Upper lobe of right lung (tissue), 1 donor: ENCODE measurements at regions not wholly inside any gene's neighbourhood (a gene's known extent, or its start where the extent isn't known, plus 50 kb on each side); places are given as distances from the start of the nearest gene placed in this dataset.

Experiments
- ATAC-seq: fragments of 200-7000 bp; cut with Tn5 transposase; one replicate; pipeline ENCODE4 v1.9.1; 2020; ENCODE audit warnings: mild to moderate bottlenecking, moderate library complexity
- DNase-seq: peaks from one replicate; pipeline ENCODE4 v3.0.0-alpha.2; 2020
- H3K27ac ChIP-seq: fragments of 200-600 bp; one replicate; pipeline ENCODE4 v1.8.0; 2022
- H3K27me3 ChIP-seq: fragments of 200-600 bp; one replicate; pipeline ENCODE4 v1.8.0; 2022; ENCODE audit warnings: mild to moderate bottlenecking
- H3K36me3 ChIP-seq: fragments of 200-600 bp; one replicate; pipeline ENCODE4 v1.8.0; 2022
- H3K4me1 ChIP-seq: fragments of 200-600 bp; one replicate; pipeline ENCODE4 v1.8.0; 2022
- H3K4me3 ChIP-seq: fragments of 200-600 bp; one replicate; pipeline ENCODE4 v1.8.0; 2022; ENCODE audit warnings: mild to moderate bottlenecking
- H3K9me3 ChIP-seq: fragments of 200-600 bp; one replicate; pipeline ENCODE4 v1.8.0; 2022
- intact Hi-C: fragments of 100-400 bp; cut with DNase I; formaldehyde crosslinking; loops from one replicate; pipeline ENCODE4 v1.11.0; 2022
- TF ChIP-seq, protein P1 (sequence below): fragments of 200-600 bp; IDR thresholded peaks from one replicate; pipeline ENCODE4 v1.8.0; 2022; ENCODE audit warnings: antibody characterized with exemption
- donor health status: DM: no; HTN: yes; CAD: no; lungs with severe emphysema.

- no peaks in the 10 kb centered on the region for H3K36me3 ChIP-seq
- DNase-seq = no peak
- no peaks in the 10 kb centered on the region for H3K4me1 ChIP-seq
- no peaks in the 10 kb centered on the region for H3K9me3 ChIP-seq
- H3K4me3 ChIP-seq = no peak overlapping the region
- no peak overlapping the region for H3K27ac ChIP-seq
- no peaks in the 10 kb centered on the region for H3K27me3 ChIP-seq
- TF ChIP-seq, protein P1, sequence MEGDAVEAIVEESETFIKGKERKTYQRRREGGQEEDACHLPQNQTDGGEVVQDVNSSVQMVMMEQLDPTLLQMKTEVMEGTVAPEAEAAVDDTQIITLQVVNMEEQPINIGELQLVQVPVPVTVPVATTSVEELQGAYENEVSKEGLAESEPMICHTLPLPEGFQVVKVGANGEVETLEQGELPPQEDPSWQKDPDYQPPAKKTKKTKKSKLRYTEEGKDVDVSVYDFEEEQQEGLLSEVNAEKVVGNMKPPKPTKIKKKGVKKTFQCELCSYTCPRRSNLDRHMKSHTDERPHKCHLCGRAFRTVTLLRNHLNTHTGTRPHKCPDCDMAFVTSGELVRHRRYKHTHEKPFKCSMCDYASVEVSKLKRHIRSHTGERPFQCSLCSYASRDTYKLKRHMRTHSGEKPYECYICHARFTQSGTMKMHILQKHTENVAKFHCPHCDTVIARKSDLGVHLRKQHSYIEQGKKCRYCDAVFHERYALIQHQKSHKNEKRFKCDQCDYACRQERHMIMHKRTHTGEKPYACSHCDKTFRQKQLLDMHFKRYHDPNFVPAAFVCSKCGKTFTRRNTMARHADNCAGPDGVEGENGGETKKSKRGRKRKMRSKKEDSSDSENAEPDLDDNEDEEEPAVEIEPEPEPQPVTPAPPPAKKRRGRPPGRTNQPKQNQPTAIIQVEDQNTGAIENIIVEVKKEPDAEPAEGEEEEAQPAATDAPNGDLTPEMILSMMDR = no peak
- intact Hi-C loops = no loop called here
- no peak for ATAC-seq
These were observed 569.8 kb upstream of the FZD8 start for GRCh38 chr10:36211856-36212255.

DNA sequence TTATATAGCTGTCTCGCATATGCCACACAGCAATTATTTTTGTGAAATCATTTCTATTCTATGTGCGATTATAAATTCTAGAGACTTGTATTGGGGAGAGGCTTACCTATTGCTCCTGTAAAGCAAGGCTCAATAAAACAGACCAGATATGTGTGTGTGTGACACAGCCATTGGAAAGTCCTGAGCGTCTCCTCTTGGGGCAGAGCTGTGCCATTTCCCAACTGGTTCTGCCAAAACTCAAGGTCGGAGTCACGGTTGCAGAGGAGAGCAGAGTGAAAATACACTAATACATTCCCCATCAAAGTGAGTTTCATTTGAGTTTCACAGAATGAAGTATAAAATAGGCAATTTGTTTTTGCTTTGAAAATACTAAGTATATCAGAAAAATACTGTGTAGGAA is 567.4 kb upstream of the FZD8 start:
- DNase-seq = no peak
- H3K9me3 ChIP-seq = no peaks in the 10 kb centered on the region
- no peak overlapping the region for H3K4me3 ChIP-seq
- intact Hi-C loops = no loop called here
- no peak overlapping the region for H3K27ac ChIP-seq
- TF ChIP-seq, protein P1 = no peak
- ATAC-seq = no peak
- H3K27me3 ChIP-seq = no peaks in the 10 kb centered on the region
- H3K36me3 ChIP-seq = no peaks in the 10 kb centered on the region
- no peaks in the 10 kb centered on the region for H3K4me1 ChIP-seq

DNA sequence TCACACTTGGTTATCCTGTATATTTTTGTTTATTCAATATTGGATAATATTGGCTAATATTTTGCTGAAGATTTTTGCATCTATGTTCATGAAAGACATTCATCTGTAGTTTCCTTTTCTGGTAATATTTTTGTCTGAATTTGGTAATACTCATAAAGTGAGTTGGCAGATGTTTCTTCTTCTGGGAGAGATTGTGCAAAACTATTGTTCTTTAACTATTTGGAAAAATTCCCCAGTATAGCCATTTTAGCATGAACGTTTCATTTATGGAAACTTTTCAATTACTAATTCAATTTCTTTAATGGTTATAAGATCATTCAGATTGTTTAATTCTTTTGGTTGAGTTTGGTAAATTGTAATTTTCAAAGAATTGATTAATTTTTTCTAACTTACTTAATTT is 560.8 kb upstream of the FZD8 start:
- Histone ChIP-seq H3K27ac (no peak overlapping the region), H3K9me3 (no peaks in the 10 kb centered on the region), H3K27me3 (no peaks in the 10 kb centered on the region), H3K4me3 (no peak overlapping the region), H3K36me3 (no peaks in the 10 kb centered on the region), H3K4me1 (no peaks in the 10 kb centered on the region)
- intact Hi-C loops = no loop called here
- no peak for ATAC-seq
- TF ChIP-seq, protein P1 = no peak
- DNase-seq = no peak

GRCh38 chr10:36200577-36200976 is 558.5 kb upstream of the FZD8 start:
- ATAC-seq (no peak), DNase-seq (no peak)
- H3K4me1 ChIP-seq = no peaks in the 10 kb centered on the region
- no peaks in the 10 kb centered on the region for H3K27me3 ChIP-seq
- H3K36me3 ChIP-seq = no peaks in the 10 kb centered on the region
- no peaks in the 10 kb centered on the region for H3K9me3 ChIP-seq
- intact Hi-C loops = no loop called here
- TF ChIP-seq, protein P1 = no peak
- H3K27ac ChIP-seq = no peak overlapping the region
- H3K4me3 ChIP-seq = no peak overlapping the region

DNA sequence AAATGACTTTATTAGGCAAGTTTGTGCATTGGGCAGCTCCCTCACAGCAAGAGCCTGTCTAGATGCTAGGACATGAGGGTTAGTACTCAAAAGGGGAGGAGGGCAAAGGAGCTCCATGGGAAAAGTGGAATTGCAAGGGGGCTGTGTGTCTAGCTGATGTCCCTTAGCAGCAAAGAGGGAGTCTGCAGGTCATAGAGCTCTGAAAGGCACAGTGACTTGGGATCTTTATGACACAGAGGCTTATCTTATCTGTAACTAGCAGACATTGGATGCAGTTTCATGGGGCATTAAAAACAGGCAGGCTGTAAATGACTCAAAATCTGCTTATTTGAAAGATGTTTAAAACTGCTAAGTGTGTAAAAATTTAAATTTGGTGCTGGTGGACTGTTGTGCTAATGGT is 556.2 kb upstream of the FZD8 start:
- Histone ChIP-seq H3K4me1 (no peaks in the 10 kb centered on the region), H3K27me3 (no peaks in the 10 kb centered on the region), H3K27ac (no peak overlapping the region), H3K36me3 (no peaks in the 10 kb centered on the region), H3K9me3 (no peaks in the 10 kb centered on the region), H3K4me3 (no peak overlapping the region)
- TF ChIP-seq, protein P1 = no peak
- intact Hi-C loops = no loop called here
- DNase-seq = no peak
- ATAC-seq = no peak

DNA sequence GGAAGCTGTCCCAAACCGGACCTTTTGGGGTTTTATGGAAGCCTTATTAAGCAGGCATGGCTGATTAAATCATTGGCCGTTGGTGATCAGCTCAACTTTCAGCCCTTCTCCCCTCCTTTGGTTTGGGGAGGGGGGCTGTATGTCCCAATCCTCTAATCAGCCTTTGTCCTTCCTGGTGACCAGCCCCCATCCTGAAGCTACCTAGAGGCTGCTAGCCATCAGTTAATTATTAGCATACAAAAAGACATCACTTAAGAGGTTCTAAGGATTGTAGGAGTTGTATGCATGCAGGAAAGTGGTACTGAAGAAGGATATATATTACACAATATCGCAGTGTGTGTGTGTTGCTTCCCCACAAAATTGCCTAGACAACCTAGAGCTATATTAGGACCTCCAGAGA is 553.3 kb upstream of the FZD8 start:
- DNase-seq (no peak), ATAC-seq (no peak)
- Histone ChIP-seq H3K4me3 (no peak overlapping the region), H3K27ac (no peak overlapping the region), H3K27me3 (no peaks in the 10 kb centered on the region), H3K4me1 (no peaks in the 10 kb centered on the region), H3K9me3 (no peaks in the 10 kb centered on the region), H3K36me3 (no peaks in the 10 kb centered on the region)
- intact Hi-C loops = no loop called here
- TF ChIP-seq, protein P1 = no peak
